ENCODE measurements at regions not wholly inside any gene's neighbourhood (a gene's known extent, or its start where the extent isn't known, plus 50 kb on each side); places are given as distances from the start of the nearest gene placed in this dataset.
"Not testable (repeated sequence)": the region's sequence is repeated elsewhere in the genome, so short reads cannot be mapped to it uniquely, and the experiment has no call there.

DNA sequence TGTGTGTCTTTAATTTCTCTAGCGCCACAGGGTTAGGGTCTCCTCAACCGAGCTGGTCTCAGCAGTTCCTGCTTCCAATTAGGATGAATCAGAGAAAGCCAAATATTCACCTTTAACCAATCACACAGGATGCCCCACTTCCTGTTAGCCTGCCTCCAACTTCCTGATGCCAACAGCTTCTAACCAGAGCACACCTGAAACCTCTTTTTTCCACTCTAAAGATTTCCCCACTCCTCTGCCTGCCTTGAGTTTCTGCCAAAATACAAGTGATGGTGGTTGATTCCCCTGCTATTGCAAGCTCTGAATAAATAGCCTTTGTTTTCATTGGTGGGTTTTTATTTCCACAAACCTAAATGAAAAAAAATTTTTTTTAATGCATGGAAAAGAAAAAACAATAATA lies 144.7 kb upstream of the UST start:
- no peak for DNase-seq (ENCODE audit: low read depth)

DNA sequence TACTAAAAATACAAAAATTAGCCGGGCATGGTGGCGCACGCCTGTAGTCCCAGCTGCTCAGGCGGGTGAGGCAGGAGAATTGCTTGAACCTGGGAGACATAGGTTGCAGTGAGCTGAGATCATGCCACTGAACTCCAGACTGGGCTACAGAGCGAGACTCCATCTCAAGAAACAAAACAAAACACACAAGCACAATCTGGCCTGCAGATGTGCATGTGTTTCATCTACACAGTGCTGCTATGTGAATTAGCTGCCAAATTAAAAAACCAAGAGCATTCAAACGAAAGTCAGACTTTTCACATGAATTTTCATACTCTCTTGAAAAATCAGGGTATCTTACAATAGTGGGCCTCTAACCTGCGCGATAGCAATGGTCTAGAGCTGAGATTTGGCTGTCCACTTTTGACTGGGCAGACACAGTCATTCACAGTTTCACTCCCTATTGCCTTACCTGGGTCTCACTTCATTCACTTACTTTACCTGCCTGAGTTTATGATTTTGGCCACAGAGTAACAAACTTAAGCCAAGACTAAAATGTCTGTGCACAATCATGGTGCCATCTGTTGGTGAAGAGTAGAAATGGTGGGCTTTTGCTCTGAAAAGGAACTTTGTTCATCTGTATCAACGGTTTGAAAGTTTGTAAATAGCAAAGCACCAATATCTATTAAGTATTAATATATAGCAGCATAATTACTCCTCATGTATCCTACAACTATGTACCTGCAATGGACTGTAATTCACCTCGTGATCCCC lies 138.5 kb upstream of the UST start:
- no peak for DNase-seq (ENCODE audit: low read depth)

DNA sequence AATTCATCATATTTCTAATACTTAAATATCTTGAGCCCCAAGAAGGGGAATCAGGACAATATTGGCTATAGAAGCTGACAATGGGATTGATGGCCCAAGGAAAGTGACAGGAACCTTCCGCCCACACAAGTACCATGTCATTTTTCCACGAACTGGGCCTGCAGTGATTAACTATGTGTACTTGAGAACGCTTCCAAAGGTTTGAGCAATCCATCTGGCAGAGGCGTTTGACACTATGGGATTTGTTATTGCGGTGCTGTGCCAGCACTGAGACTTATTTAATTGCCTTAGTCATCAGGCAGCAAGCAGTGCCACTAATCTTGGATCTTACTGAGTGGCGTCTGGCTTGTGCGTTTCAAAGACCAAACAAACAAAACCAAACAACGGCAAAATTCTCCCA lies 135.6 kb upstream of the UST start:
- peak; percentile 81 for DNase-seq (ENCODE audit: low read depth)

DNA sequence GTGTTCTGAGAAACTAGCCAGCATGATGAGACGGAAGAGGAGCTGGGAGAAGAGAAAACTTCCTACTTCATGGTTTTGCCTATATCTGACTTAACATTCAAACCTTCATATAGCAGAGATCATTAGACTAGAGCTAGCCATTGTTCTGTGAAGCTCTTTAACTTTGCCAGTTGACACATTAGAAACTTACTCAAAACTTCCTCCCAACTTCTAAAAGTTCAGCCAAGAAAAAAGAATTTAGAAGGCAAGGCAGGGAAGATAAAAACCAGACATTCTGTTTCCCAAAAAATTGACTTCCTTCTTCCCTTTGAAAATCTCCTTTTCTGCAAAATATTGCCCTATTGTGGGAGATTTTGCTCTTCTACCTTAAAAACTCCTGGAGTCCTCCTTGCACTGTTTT lies 134.8 kb upstream of the UST start:
- DNase-seq (ENCODE audit: low read depth), result no peak

DNA sequence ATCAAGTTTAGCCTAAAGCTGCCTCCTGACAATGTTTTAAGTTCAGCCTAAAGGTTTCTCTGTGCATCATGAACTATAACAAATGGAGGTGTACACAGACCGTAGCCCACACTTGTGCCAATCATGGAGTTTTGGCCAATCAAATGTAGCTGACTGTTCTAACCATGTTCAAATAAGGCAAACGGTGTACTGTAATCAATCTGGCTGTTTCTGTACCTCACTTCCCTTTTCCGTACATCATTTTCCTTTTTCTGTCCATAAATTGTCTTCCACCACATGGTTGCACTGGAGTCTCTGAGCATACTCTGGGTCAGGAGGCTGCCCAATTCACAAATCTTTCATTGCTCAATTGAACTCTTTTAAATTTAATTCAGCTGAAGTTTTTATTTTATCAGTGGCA lies 132.2 kb upstream of the UST start:
- DNase-seq (ENCODE audit: low read depth), result no peak

DNA sequence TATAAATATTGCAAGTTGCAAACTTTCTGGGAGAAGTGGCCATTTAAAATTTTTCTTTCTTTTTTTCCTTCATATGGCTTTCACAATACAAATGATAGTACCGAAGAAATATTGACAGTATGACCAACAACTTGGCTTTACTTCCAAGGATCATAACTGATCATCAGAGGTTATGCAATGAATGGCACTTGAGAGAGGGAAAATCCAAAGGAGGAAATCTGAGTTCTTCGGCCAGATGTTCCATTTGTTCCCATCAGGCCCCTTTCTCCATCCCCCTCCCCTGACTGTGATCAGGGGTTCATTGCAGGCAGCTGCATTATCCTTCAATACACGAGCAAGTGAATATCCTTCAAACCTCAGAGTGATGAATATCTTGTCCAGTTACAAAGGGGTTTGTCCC lies 130.0 kb upstream of the UST start:
- DNase-seq (ENCODE audit: low read depth), result peak; percentile 65

DNA sequence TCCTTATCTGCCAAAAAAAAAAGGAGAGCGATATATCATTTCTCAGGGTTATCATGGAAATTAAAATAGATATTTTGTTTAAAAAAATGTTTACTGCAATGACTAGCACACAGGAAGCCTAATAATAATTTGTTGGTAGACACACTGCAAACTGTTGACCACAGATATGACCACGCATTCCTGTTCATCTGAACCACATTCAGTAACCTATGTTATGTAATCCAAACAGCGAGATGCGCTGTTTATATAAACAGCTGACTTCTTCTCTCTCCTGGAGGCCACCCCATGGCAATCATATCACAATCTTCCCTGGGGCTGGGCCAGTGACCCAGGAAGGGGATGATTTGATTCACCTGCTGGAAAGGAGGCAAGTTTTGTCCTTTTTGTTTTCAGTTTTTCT lies 129.3 kb upstream of the UST start:
- DNase-seq (ENCODE audit: low read depth), result no peak

DNA sequence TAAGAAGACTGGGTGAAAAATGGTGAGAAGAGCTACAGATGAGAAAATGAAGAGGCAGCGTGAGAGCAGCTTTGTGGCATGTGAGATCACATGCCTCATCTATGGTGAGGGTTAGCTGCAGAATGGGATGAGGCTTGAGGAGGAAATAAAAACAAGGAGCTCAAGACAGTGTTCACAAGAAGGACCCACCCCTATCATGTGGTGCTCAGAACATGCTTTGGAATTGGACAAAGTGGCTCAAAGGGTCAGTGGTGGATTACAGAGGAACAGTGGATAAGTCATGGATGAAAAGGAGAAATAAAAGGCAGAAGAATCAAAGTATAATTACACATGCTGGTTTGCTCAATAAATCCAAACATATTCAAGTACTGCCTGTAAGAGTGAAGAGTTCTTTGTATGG lies 126.9 kb upstream of the UST start:
- no peak for DNase-seq (ENCODE audit: low read depth)

DNA sequence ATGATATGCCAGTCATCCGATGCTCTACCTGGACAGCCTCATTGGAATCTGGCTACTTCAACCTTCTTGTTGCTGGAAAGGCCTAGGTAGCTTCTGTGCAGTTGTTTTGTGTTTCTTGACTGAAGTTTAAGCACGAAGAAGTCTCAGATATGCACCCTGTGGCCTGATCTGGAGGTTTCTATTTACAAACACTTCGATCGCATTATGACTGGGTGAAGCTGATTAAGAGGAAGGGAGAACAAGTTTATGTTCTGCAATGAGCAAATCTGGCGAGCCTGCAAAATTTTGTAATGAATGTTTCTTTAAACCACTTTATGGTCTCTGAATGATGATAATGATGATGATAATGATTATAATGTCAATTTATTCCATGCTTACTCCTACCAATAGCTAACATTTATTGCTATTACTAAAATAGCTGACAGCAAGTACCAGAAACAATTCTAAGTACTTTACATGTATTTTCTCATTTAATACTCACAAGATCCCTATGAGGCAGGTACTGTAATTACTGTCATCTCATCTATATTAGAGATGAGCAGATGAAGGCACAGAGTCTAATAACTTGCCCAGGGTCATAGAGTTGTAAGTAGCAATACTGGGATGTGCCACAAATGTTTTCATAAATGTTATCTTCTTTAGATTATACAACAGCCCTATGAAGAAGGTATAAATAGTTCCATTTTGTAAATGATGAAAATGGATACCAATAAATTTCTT lies 126.1 kb upstream of the UST start:
- DNase-seq (ENCODE audit: low read depth), result no peak

DNA sequence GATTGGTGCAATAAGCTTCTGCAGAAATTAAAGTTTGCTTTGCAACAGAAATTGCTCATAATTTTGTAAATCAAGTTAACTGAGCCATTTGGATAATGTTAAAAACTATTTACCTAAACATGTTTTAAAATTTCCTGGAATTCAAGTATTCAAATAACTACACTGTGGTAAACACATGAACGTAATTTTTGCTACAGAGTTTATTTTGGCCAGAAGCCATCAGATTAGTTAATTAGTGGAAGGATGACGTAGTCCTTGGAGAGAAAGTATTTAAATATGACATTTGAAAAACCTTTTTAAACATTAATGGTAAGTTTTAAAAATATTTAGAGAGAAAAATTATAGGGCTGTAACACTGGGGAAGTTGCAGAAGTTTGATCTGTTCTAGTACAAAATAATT lies 121.2 kb upstream of the UST start:
- no peak for DNase-seq (ENCODE audit: low read depth)

DNA sequence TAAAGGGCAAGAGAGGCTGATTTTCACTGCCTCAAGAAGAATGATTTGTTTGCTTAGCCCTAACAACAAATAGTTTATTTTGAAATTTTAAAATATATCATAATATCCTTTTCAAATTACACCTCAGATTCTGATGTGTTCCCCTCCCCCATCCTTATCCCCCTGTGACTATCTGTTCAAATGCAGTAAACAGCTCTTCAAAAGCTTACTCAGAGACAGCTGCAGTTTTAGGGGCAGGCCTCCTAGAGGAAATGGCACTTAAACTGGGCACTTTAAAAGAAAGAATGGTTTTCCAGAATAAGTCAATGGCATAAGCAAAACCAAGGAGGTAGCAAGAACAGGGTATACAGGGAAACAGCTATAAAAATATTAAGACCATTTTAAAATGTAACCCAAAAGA lies 118.6 kb upstream of the UST start:
- DNase-seq (ENCODE audit: low read depth), result no peak

DNA sequence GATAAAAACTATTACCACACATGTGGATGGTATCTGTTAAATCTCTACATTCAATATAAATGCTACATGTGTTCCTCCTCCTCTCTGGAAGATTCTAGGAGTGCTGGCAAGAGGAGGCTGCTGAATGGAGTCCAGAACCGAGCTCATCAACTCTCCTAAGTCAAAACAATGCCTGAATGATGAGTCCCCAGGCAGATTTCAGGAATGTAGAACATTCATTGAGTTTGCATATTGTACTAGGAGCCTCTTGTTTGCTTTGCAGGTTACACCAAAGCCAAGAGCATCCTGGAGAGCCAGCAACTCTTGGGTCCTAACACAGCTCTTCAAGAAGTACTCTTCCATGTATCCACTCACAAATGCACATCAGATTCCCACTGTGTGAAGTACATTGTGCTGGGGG lies 117.6 kb upstream of the UST start:
- peak; percentile 23 for DNase-seq (ENCODE audit: low read depth)

DNA sequence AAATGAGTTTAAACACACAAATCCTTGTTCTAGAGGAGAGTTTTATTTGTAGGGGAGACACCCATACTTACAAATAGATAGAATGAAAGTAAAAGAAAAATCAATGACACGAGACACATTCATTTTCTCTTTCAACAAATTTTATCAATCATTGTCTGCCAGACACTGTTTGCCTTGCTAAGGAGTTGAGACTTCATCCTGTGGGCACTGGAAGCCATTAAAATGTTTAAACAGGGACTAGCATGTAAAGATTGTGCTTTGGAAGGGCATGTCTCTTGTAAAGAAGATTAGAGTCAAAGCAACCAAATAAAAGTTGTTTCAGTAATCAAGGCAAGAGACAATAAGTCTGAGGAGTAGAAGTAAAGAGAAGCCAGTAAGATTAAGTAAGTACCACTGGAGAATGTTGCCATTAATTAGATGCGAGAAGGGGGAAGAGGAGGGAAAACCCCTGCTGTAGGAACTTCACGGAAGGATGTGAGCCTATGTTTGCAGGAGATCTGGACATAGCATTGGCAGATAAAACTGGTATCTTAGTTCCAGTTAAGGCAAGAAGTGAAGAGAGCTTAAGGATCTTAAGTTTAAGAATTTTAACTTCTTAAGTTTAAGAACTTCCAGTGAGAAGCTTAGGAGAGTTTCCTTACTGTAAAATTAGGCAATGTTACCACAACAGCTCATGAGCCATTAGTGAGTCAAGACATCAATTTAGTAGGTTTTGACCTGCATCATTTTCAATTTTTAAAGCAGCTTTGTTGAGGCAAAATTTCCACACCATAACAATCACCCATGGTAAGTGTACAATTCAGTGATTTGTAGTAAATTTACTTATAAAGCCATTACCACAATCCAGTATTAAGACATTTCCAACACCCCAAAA lies 117.0 kb upstream of the UST start:
- DNase-seq (ENCODE audit: low read depth), result peak; percentile 62

DNA sequence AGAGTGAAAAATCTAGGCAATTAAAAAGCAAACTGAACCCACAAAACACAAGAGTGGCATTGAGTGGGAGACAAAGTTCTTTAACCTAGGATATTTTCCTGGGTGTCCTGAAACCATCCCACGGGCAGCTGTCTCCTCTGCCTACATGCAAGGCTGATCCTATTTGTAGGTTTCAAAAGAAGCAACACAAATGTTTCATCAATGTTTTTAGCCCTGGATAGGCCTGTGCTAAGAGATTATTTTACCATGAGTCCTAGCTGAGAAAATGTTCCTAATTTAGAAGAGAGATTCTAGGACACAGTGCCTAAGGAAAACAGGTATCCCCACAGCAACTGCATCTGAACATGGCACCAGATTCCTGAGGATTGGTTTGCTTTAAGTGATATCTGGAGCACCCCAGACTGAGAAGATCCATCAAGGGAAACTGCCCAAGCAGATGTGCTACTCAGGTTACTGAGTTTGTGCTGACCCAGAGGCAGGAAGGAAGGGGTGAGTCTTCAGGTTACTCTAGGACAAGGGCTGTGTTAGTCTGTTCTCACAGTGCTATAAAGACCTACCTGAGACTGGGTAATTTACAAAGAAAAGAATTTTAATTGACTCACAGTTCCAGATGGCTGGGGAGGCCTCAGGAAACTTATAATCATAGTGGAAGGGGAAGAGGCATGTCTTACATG lies 111.6 kb upstream of the UST start:
- no peak for DNase-seq (ENCODE audit: low read depth)

DNA sequence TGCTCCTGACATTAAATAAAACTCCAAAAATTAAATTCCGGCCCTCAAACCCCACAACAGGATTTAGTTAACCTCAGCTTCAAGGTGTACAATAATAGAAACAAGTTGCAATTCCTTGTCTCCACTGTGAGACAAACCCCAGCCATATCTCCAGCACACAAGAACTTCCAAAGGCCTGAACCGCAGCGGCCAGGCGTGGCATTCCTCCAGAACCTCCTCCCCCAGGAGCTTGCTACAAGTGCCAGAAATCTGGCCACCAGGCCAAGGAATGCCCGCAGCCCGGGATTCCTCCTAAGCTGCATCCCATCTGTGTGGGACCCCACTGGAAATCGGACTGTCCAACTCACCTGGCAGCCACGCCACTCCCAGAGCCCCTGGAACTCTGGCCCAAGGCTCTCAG lies 105.0 kb upstream of the UST start:
- DNase-seq (ENCODE audit: low read depth), result not testable (repeated sequence)

DNA sequence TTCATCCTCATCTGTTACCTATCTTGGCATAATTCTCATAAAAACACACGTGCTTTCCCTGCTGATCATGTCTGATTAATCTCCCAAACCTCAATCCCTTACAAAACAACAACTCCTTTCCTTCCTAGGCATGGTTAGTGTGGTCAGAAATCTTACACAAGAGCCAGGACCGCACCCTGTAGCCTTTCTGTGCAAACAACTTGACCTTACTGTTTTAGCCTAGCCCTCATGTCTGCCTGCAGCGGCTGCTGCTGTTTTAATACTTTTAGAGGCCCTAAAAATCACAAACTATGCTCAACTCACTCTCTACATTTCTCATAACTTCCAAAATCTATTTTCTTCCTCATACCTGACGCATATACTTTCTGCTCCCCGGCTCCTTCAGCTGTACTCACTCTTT lies 103.6 kb upstream of the UST start:
- DNase-seq (ENCODE audit: low read depth), result not testable (repeated sequence)

DNA sequence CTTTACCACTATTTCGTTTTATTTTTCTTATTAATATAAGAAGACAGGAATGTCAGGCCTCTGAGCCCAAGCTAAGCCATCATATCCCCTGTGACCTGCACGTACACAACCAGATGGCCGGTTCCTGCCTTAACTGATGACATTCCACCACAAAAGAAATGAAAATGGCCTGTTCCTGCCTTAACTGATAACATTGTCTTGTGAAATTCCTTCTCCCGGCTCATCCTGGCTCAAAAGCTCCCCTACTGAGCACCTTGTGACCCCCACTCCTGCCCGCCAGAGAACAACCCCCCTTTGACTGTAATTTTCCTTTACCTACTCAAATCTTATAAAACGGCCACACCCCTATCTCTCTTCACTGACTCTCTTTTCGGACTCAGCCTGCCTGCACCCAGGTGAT lies 101.8 kb upstream of the UST start:
- not testable (repeated sequence) for DNase-seq (ENCODE audit: low read depth)

DNA sequence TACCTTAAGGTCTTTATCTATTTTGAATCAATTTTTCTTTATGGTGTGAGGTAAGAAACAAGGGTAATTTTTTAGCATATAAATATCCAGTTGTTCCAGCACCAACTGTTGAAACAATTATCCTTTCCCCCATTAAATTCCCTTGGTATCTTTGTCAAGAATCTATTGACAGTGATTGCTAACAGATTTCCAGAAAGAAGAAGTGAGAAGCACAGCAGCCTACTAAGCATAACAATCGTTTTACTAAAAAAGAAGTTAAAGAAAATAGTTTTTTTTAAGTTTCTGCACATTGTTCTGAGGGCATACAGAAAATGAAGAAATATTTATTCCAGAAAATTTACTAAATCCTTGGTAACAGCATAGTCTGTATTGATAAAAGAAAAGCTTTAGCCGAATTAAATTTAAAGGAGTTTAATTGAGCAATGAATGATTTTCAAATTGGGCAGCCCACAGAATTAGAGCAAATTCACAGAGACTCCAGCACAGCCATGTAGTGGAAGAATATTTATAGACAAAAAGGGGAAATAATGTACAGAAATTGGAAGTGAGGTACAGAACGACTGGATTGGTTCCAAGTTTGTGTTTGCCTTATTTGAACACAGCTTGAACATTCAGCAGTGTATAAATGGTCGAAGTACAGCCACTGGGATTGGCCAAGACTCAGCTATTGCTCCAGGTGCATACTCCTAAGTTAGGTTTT lies 97.9 kb upstream of the UST start:
- DNase-seq (ENCODE audit: low read depth), result no peak

DNA sequence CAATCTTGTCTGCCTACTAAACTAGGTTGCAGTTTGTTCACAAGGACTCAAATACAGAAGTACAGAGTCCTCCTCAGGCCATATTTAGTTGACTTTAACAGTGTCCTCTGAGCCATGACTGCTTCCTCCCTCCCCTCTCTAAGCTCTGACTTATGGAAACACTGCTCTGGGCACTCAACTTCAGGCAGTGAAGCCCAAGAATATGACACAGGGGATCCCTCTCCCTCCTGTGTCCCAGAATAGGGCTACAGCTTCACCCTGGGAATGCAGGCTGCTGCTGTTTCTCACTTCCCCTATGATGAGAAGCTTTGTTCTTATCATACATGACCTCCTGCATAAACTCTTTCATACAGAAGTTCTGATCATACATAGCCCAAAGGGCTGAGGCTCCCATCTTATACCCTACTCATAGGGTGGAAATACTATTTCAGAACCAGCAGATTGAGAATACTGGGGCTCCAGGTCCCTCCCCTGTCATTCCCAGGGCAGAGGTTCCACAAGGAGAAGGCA lies 97.3 kb upstream of the UST start:
- DNase-seq (ENCODE audit: low read depth), result no peak

DNA sequence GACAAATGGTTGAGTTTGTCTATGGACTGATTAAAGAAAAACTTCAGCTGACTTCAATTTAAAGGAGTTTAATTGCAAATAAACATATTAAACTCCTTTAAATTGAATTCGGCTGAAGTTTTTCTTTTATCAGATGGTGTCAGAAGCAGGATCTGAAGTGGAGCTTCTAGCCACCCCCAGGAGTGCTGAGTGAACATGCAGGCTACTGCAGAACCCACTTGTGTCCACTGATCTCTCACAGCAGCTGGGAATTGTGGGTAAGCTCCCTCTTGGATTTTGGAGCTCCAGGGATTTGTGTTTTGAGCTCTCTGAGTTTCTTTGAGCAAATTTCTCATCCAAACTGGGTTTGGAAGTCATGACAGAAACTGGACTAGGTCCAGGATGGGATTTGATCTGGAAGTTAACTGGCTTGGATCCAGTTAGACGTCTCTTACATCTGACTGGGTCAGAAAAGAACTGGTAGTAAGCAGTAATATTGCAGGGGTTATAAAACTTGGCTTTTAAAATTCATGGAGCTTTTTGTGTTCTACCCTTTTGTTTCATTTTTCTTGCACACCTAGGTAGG lies 95.8 kb upstream of the UST start:
- no peak for DNase-seq (ENCODE audit: low read depth)

DNA sequence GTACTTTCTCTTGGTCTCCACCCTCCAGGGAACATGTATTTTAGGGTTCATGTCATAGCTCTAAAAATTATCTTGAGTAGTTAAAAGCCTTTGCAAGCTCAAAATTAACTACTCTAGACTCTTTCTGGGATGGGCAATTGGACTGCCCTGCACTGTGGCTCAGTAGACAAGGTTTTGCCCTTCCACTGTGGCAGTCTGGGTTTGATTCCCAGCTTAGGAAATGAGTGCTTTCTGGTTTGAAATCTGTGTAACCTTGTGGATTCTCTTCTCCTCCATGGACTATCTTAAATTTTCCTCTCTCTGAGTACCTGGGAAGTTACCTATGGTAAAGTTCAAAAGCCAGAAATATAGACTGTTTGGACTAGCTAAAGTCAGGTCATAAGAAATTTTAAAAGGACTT lies 94.6 kb upstream of the UST start:
- no peak for DNase-seq (ENCODE audit: low read depth)
